Brain pericyte (primary cell): ENCODE measurements at regions not wholly inside any gene's neighbourhood (a gene's known extent, or its start where the extent isn't known, plus 50 kb on each side); places are given as distances from the start of the nearest gene placed in this dataset.

Experiments used
- DNase-seq: peaks from one replicate; pipeline ENCODE4 v3.0.0-alpha.2; 2012; ENCODE audit warnings: low read depth, low spot score

- DNase-seq = no peak
Observed at GRCh38 chr11:95692526-95693260, 96.9 kb downstream of the FAM76B start.

DNA sequence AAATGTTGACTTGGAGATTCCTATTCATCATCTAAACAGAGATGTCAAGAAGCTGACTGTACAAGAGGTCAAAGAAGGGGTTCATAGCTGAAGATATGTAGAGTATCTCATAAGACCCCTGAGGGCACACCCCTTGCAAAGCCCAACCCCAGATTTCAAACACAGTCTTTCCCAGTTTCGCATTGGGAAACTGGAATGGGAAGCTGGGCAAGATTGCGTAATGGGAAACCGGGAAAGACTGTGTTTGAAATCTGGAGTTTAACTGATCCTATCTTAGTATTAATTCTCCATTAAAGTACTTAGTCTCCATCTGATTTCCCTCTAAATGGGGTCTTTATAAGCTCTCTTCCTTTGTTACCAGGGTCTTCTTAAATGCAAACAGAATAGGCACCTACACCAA is 99.5 kb downstream of the FAM76B start:
- DNase-seq = no peak

DNA sequence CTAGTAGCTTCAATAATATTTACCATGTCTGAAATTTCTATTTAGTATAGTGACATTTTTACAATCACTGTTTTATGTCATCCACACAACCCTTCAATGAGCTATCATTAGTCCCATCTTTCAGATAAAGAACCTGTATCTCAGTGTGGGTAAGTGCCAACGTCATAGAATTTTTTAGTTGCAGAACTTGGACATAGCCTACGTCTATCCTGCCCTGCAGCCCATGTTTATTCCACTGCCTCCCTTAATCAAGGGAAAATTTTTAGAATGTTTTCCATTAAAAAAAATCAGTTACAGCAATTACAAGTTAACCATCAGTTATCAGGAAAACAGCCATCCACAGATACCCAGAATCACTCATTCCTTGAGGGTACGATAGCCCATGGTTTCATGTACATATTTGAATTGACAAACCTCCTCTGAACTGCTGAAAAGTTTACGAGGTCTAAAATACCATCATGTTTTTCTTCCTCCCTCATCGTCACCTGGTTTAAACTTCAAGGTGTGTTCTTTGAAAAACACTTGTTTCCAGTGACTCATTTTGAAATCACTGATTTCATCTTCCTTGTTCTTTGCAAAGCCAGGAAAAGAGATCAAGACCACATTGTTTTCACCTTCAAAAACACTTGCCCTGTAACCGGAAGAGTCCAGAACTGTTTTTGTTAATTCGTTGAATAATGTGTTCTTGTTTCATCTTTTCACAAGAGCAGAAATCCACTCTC is 100.9 kb downstream of the FAM76B start:
- no peak for DNase-seq

DNA sequence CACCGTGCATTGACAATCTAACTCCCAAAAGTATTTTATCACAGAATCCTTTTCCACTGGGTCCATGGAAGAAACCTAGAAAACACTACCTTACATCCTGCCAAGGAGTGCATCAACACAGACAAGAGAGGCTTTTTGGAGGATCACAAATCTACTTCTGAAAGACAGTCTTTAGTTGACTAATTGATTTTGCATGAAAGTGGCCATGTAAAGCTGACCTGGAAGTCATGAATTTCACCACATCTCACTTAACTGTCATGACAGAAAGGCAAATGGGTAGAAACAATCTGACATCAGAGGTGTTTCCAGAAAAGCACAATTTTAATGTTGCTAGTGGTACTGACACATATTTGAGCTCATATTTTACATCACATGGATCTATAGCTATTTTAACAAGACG is 101.6 kb downstream of the FAM76B start:
- no peak for DNase-seq

- no peak for DNase-seq
Observed at GRCh38 chr11:95686265-95686664, 103.3 kb downstream of the FAM76B start.

DNA sequence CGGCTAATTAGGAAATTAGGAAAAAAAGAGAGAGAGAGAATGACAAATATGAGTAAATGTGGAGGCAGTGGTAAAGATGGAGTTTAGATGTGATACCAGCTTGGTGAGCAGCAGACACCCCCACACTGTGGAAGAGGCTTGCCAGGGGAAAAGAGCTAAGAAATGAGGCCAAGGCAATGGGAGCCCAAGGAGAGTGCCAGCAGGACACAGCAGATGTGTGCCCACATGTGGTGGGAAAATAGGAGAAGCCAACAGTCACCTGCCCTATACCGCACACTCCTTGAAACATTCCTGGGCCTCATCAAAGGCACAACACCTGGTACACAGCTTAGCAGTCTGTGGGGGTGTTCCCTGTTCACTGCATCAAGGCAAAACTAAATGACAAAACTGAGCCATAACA is 104.9 kb downstream of the FAM76B start:
- no peak for DNase-seq

- DNase-seq = no peak
Observed at GRCh38 chr11:95684170-95684569, 105.4 kb downstream of the FAM76B start.

DNA sequence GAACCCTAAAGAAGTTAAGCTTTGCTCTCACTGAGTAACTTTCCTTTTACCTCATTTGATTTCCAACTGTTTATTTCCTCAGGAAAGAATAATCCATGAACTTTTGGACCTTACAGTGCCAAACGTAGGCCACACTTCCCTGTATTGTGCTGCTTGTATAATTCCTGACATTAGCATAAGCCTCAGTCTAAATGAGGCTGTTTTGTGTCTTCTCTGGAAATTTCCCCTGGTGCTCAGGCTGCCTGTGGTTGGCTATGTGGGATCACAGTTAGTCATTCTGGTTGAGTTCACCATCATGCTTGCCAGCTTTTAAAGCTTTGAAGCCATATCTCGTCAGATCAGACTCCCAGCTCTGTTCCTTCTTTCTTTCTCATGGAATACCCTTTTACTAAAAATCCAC is 107.0 kb downstream of the FAM76B start:
- no peak for DNase-seq

- DNase-seq = no peak
Observed at GRCh38 chr11:95680169-95680929, 109.2 kb downstream of the FAM76B start.

DNA sequence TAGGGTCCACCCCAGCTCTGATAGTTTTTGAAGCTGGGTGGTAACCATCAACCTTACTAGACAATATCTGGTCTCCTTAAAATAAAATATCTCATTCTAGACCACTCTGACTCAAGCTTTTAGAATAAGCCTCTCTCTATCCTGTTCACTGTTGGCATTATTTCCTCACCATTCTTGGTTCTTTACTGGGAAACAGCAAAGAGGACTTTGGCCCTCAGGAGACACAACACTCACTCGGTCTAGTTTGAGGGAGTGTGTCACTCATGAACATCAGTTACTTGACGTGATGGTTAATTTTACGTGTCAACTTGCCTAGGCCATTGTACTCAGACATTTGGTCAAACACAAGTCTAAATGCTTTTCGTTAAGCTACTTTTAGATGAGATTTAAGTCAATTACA is 110.6 kb downstream of the FAM76B start:
- no peak for DNase-seq

DNA sequence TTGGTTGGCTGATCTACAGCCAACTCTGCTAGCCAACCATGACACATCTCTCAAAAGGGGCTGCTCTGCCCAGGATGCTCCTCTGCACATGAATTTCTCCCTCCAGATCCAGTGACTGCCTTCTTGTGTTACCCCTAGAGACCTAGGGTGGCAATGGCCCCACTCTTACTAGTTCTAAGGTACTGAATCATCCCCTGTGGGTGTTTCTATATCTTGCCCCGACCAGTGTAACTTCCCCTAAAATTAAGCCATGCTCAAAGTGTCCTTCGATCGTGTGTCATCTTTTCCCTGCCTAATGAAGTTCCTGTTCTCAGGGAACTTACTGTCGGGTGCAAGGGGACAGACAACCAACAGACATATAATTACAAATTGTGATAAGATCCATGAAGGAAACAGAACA is 113.3 kb downstream of the FAM76B start:
- DNase-seq = no peak

DNA sequence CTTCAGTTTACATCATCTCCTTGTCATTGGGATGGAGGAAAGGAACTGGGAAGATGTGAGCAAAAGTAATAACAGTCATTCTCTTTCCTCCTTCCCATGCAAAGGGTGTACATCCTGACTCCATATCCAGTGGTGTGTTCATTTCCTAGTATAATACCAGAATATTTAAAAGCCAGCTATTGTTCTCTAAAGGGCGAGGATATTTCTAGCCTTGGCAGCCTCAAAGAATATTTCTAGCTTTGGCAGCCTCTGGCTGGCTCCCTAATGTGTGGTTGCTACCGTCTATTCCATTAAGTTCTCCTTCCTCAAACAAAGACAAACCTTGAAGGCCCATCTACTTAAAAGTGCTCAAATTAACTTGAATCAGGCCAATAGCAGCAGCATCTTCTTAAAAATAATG is 114.0 kb downstream of the FAM76B start:
- DNase-seq = no peak

- no peak for DNase-seq
Observed at GRCh38 chr11:95674657-95675358, 114.8 kb downstream of the FAM76B start.

DNA sequence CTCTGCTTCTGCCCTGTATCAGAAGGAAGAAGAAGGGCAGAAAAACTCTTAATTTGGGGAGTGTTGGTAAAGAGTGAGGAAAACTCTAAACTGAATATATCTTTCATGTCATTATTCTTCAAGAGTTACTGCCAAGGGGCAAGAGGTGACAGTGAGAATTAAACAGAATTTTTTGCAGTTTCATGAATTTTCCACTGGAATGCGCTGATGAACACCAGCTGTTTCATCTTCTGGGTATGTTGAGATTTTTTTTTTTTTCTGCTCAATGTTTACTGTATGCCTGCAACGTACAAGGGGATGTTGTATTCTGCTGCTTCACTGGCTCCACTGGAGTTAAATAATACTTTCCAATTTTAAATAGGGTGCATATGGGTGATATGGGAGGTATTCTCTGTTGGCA is 117.8 kb downstream of the FAM76B start:
- DNase-seq = no peak

DNA sequence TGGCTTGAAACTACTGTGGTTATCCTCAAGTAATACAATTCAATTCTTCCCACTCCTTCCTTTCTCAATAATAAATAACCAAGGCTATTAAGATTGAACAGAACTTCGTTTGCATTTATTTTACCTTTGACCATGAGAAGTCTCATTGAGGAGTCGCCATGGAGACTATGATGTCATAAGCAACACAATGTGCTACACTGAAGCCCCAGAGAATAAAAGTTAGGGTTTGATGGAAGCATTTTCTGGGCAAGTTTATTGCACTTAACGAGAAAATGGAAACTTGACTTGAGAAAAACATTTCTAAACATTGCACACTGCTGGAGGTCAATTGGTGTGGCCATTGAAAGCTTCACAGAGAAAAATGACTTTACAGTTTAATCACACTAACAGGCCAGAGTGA is 121.5 kb downstream of the FAM76B start:
- DNase-seq = no peak

- no peak for DNase-seq
Observed at GRCh38 chr11:95661162-95661561, 128.4 kb downstream of the FAM76B start.

DNA sequence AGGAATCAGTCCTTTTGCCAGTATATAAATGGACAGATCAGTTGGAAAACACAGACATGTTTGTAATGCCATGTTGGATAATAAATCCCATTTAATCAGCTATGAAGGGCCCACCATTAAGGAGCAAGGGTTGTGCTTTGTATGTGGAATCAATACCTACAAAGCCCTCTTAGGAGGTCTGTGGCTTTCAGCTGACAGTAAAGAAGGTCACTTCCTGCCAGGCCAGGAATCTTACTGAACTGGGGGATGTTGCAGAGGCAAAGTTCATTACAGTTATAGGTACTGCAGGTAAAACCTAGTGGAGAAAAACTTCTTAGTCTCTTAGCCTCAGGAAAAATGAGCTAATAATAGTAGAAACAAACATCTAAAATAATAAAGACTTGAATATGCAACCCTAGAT is 129.5 kb downstream of the FAM76B start:
- DNase-seq = no peak

- DNase-seq = no peak
Observed at GRCh38 chr11:95659088-95659487, 130.5 kb downstream of the FAM76B start.

DNA sequence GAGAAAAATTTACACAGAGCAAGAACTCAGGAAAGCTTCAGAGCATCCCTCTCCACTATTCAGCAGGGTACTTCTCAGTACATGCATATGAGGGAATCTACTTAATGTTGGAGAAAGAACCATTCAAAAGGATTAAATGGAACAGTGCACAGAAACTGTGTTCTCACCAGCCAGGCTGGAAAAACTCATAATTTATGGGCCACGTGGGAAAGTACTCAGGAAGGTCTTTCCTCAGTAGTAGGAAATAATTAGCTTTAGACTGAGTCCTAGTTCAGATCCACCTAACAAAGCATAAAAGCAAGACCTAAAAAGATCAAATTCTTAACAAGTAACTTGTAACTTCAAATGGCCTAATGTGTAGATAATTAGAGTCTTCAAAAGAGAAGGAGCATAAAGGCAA is 134.0 kb downstream of the FAM76B start:
- no peak for DNase-seq

- no peak for DNase-seq
Observed at GRCh38 chr11:95653680-95654079, 135.9 kb downstream of the FAM76B start.

DNA sequence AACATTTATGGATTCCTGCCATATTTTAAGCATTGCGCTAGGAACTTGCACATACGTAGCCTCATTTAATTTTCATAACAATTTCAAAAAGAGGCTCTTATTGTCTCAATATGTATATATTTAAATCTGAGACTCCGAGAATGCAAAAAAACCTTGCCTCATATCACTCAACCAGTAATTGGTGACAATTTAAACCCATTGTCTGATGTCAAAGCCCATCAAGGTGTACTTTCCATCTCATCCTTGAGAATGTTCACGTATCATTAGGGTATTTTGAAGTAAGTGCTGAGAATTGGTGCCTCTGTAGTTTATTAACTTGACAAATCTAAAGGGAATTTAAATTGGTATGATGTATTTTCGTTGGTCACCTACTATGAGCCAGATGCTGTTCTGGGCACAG is 136.5 kb downstream of the FAM76B start:
- DNase-seq = no peak

- no peak for DNase-seq
Observed at GRCh38 chr11:95652002-95652472, 137.5 kb downstream of the FAM76B start.
